ENCODE measurements at regions not wholly inside any gene's neighbourhood (a gene's known extent, or its start where the extent isn't known, plus 50 kb on each side); places are given as distances from the start of the nearest gene placed in this dataset.
"Not testable (repeated sequence)": the region's sequence is repeated elsewhere in the genome, so short reads cannot be mapped to it uniquely, and the experiment has no call there.

GRCh38 chr9:61628951-61629350, 439.1 kb downstream of the SPATA31A7 start:
- H3K4me3 ChIP-seq (replicated peaks in 1 of 2; ENCODE audit: low read depth in 2 of 2, low read length in 2 of 2); DNase-seq (ENCODE audit: low read depth in 2 of 2): not testable (repeated sequence)

GRCh38 chr9:61634192-61634591, 444.4 kb downstream of the SPATA31A7 start:
- H3K4me3 ChIP-seq (replicated peaks in 1 of 2; ENCODE audit: low read depth in 2 of 2, low read length in 2 of 2) = no peak overlapping the region
- DNase-seq (ENCODE audit: low read depth in 2 of 2) = no peak
- TF ChIP-seq CTCF (IDR thresholded peaks at IDR 0.05; ENCODE audit: low read depth, low read length) = no peak

GRCh38 chr9:61664232-61664631, 474.4 kb downstream of the SPATA31A7 start:
- H3K4me3 ChIP-seq (replicated peaks in 1 of 2; ENCODE audit: low read depth in 2 of 2, low read length in 2 of 2); DNase-seq (ENCODE audit: low read depth in 2 of 2): not testable (repeated sequence)

- no peak overlapping the region for H3K4me3 ChIP-seq (replicated peaks in 1 of 2; ENCODE audit: low read depth in 2 of 2, low read length in 2 of 2)
- no peak for TF ChIP-seq CTCF (IDR thresholded peaks at IDR 0.05; ENCODE audit: low read depth, low read length)
- DNase-seq (ENCODE audit: low read depth in 2 of 2) = no peak
These were observed 475.5 kb downstream of the SPATA31A7 start for GRCh38 chr9:61665330-61665751.

GRCh38 chr9:61665829-61666228, 476.0 kb downstream of the SPATA31A7 start:
- DNase-seq (ENCODE audit: low read depth in 2 of 2) = no peak
- no peak overlapping the region for H3K4me3 ChIP-seq (replicated peaks in 1 of 2; ENCODE audit: low read depth in 2 of 2, low read length in 2 of 2)
- TF ChIP-seq CTCF (IDR thresholded peaks at IDR 0.05; ENCODE audit: low read depth, low read length) = no peak

- TF ChIP-seq CTCF (IDR thresholded peaks at IDR 0.05; ENCODE audit: low read depth, low read length) = no peak
- DNase-seq (ENCODE audit: low read depth in 2 of 2) = no peak
- no peak overlapping the region for H3K4me3 ChIP-seq (replicated peaks in 1 of 2; ENCODE audit: low read depth in 2 of 2, low read length in 2 of 2)
These were observed 476.5 kb downstream of the SPATA31A7 start for GRCh38 chr9:61666310-61666709.

- no peak for TF ChIP-seq CTCF (IDR thresholded peaks at IDR 0.05; ENCODE audit: low read depth, low read length)
- no peak overlapping the region for H3K4me3 ChIP-seq (replicated peaks in 1 of 2; ENCODE audit: low read depth in 2 of 2, low read length in 2 of 2)
- no peak for DNase-seq (ENCODE audit: low read depth in 2 of 2)
These were observed 477.1 kb downstream of the SPATA31A7 start for GRCh38 chr9:61666849-61667371.

GRCh38 chr9:61667559-61668121, 477.8 kb downstream of the SPATA31A7 start:
- no peak for TF ChIP-seq CTCF (IDR thresholded peaks at IDR 0.05; ENCODE audit: low read depth, low read length)
- no peak overlapping the region for H3K4me3 ChIP-seq (replicated peaks in 1 of 2; ENCODE audit: low read depth in 2 of 2, low read length in 2 of 2)
- DNase-seq (ENCODE audit: low read depth in 2 of 2) = no peak

GRCh38 chr9:61668201-61668600, 478.4 kb downstream of the SPATA31A7 start:
- not testable (repeated sequence) for H3K4me3 ChIP-seq (replicated peaks in 1 of 2; ENCODE audit: low read depth in 2 of 2, low read length in 2 of 2); DNase-seq (ENCODE audit: low read depth in 2 of 2)

Measured in cardiac fibroblast (primary cell).